GM19239 (cell line): ENCODE measurements at regions not wholly inside any gene's neighbourhood (a gene's known extent, or its start where the extent isn't known, plus 50 kb on each side); places are given as distances from the start of the nearest gene placed in this dataset.
A peak's percentile ranks its signal among the peaks of the same experiment; 100 is the strongest.
"Not testable (repeated sequence)": the region's sequence is repeated elsewhere in the genome, so short reads cannot be mapped to it uniquely, and the experiment has no call there.

ENCODE experiments used
- DNase-seq: peaks from one replicate; pipeline ENCODE4 v3.0.0; 2011; ENCODE audit warnings: low spot score; ENCODE audit not compliant: insufficient read length
- FAIRE-seq: peaks from 2 replicates; lab custom pipeline; 2011; peaks lifted over from hg19 to GRCh38; lab: Jason Lieb, UNC

DNA sequence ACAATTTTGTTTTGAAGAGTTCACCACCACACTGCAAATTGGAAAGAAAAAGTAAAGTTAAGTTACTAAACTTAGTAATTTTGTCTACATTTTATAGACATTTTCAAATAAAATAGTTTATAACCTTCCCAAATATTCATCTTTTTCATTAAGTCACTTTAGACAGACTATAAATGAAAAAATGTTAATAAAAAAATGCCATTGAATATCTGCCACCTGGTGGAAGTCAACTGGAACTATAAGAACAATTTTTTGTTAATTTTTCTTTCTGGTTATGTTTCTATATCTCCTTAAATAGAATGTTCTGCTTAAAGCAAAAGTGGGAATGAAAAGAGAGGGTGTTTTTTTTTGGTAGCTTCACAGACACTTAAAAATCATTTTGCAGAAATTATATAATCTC is 534.4 kb upstream of the PCDH10 start:
- no peak for FAIRE-seq
- DNase-seq: no peak

DNA sequence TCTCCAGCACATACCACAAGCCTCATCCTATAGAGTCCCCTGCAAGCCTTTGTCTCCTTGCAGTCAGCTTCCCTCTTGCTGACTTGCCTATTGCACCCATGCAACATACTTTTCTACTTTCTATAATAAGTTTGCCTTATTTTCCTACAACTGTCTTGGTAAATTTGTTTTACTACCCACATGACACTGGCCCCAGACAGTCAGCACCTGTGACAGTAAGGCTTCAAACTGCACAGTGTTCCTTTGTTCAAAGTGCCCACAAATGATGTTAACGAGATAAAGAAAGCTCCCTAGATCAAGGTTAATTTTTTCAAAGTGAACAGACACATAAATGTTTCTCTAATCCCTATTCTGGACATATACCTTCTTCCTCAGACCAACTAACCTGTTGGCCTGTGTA is 529.1 kb upstream of the PCDH10 start:
- FAIRE-seq: no peak
- DNase-seq: no peak

DNA sequence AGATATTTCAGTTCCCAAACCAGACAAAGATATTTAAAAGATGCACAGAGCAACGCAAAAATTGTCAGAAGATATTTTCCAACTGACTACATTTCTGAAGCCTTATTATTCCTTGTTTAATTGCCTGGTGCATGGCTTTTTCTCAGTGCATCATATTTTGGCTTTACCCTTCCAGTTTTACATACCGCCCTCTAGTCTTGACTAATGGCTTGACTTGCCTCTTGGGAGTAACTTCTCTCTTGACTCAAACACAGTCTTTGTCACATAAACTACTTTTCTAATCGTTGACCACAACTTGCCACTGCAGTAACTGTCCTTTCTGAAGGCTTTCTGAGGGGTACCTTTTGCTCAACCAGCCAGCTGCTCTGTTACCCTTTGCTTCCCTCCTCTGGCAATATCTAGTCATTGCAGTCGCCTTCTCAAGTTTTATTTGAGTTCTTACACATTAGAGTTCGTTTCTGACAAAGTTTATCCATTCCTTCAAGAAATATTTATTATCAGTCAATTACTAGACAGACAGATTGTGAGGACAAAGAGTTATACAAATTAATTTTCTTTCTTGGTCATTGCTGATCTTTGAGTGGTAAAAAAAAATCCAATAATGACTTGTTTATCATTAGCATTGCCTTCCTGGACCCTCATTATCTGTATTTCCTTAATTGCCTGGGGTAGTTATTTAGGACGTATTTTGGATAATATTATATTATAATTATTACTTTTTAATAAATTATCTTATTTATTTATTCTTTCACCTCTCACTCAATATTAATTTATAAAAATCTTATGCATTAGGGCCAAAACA is 506.9 kb upstream of the PCDH10 start:
- peak; percentile 33 for FAIRE-seq

DNA sequence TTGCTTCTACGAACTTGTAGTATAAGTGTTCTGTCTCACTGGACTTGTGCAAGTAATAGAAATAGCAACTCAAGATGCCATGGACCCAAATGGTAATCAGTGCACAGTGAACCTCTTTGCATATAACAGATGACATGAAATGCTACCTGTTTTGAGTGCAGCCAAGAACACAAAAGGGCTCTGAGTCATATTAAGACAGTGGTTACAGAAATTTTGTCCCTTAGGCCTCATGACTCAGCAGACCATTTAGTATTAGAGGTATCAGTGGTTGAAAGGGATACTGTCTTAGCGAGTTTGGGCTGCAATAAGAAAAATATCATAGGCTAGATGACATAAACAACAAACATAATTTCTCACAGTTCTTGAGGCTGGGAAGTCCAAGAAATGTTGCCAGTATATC is 502.9 kb upstream of the PCDH10 start:
- DNase-seq (no peak), FAIRE-seq (no peak)

More for the DNA sequence above, 506.9 kb upstream of the PCDH10 start:
- peak; percentile 13 for DNase-seq

DNA sequence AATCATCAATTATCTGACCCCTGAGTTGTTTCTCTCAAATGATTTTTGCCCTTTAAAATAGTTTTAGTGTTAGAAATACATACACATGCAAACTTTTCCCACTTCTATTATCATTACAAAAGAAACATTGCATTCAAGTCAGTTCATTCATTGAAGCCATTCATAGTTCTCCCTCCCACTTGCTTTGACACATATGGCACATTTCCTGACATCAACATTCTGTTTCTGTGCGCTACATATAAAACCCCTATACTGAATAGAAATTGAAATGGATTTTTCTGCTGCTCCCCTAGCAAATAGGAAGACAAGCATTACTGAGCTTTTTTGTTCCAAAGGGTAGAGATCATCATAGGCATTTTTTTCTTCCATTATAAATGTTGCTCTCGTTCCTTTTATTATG is 497.9 kb upstream of the PCDH10 start:
- FAIRE-seq: no peak
- DNase-seq: no peak

DNA sequence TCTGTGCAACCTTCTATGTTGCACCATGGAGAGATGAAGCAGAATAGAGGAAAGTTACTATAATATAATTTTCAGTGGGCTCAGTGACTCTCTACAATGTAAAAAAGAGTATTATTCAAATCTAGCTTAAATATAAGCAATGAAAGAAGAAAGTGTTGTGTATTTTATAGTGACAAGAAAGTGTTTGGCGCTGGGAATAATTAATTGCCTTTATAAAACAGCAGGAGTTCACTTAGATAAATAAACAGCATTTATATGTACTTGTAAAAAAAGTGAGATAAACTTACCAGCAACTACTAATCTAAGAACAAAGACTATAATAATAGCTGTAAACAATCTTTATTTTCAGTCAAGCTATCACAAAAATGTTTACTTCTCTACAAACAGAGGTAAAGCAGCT is 488.9 kb upstream of the PCDH10 start:
- DNase-seq (no peak), FAIRE-seq (no peak)

DNA sequence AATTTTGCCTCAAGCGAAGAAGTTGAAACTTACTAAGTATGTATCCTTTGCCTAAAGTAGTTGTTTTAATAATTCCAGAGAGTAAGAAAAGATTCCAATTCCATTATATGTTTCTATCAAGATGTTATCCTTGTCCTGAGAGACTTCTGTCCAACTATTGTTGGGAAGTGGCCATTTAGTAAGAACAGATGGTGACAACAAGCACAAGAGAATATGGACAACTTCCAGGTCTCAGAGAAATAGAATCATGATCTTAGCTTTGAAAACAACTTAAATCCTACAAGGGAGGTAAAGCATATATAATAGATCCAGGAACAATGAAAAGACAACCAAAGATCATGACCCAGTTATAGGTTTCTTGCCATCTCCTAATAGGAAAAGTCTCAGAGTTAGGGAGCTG is 486.6 kb upstream of the PCDH10 start:
- no peak for DNase-seq
- FAIRE-seq: no peak

DNA sequence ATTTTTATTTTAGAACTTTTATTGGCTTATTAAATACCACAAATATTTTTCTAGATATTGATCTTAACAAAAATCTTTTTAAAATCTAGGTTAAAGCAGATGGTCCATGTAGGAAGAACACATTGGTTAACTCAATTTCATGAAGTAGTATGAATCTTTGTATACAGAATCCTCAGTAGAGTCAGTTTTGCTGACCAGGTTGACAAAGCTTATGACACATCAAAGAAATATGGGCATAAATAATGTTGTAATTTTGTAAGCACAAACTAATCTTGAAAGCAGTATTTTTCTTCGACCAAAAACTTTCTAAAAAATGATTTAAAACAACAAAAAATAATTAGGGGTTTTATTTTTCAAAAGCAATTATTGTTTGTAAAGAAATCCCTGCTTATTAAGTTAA is 479.3 kb upstream of the PCDH10 start:
- FAIRE-seq (peak; percentile 35), DNase-seq (no peak)

DNA sequence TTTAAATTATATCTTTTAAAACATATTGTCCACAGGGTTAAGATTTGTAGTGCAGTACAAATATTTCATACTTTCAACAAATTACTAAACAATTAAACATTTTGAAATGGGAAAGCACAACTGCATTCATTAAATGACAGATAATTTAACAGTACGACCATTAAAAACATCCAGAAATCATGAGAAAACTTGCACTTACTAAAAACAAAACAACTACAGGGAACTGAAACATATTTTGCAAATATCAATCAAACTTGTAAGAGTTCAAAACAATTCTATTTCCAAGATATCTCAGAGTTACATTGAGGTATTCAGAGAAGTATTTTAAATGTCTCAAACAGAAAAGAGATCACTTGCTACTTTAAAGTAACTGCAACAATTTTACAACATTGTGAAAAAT is 478.5 kb upstream of the PCDH10 start:
- FAIRE-seq: no peak
- DNase-seq: no peak

DNA sequence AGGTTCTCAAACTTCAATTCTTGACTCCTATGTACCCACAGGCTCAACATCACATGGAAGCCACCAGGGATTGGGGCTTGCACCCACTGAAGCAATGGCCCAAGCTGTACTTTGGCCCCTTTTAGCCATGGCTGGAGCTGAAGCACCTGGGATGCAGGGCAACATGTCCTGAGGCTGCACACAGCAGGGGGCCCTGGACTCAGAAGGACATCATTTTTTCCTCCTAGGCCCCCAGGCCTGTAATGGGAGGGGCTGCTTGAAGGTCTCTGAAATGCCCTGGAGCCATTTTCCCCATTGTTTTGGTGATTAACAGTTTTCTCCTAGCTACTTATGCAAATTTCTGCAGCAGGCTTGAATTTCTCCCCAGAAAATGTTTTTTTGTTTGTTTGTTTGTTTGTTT is 465.1 kb upstream of the PCDH10 start:
- DNase-seq (no peak), FAIRE-seq (no peak)

- no peak for FAIRE-seq
These were observed 458.1 kb upstream of the PCDH10 start for GRCh38 chr4:132691026-132691425.

GRCh38 chr4:132691668-132692067 is 457.4 kb upstream of the PCDH10 start:
- no peak for DNase-seq
- no peak for FAIRE-seq

More at GRCh38 chr4:132691026-132691425, 458.1 kb upstream of the PCDH10 start:
- DNase-seq: no peak

DNA sequence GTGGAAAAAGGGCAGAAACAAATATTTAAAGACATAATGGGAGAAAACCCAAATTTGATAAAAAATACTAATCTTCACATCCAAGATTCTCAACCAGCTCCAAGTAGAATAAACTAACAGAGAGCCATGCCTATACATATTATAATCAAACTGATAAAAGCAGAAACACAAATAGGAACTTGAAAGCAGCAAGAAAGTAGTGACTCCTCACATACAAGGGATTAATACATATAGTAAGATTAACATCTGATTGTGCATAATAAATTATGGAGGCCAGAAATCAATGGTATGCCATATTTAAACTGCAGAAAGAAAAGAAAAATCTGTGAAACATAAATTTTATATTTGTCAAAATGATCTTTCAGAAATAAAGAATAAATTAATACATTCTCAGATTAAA is 454.3 kb upstream of the PCDH10 start:
- FAIRE-seq (no peak), DNase-seq (no peak)

GRCh38 chr4:132697505-132697904 is 451.6 kb upstream of the PCDH10 start:
- not testable (repeated sequence) for FAIRE-seq, DNase-seq

DNA sequence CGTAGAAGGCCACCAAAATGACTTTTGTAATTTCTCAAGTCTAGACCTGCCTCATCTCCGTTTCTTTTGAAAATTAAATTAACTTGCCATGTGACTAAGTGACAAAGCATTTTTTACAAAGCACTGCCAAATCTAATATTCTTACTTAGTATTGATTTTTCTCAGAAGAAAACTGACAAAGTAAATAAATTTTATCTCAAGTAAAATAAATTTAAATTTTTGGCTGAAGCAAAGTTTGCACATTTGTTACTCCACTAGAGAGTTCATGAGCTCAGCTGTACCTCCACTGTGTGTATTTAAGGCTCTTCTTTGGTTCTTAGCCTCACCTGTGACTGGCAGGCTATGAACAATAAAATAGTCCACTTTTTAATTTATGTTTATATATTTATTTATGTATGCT is 441.1 kb upstream of the PCDH10 start:
- FAIRE-seq (no peak), DNase-seq (no peak)

DNA sequence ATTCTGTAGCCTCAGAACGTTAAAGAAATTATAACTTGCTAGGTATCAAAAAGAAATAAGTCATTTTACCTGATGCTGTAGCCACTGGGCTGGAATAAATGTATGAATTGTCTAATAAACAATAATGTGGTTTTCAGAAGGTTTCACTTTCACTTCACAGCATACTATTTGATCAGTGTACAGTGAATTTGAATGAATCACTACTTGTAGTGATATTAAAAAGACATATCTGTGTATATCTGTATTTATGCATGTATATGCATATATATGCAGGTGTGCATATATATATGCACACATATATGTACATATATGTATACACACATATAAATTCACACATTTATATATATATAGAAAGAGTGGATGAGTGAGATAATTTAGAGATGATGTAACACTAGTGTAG is 440.0 kb upstream of the PCDH10 start:
- no peak for DNase-seq

GRCh38 chr4:132710971-132711370 is 438.1 kb upstream of the PCDH10 start:
- FAIRE-seq: no peak
- no peak for DNase-seq

More for the DNA sequence above, 440.0 kb upstream of the PCDH10 start:
- FAIRE-seq: no peak

DNA sequence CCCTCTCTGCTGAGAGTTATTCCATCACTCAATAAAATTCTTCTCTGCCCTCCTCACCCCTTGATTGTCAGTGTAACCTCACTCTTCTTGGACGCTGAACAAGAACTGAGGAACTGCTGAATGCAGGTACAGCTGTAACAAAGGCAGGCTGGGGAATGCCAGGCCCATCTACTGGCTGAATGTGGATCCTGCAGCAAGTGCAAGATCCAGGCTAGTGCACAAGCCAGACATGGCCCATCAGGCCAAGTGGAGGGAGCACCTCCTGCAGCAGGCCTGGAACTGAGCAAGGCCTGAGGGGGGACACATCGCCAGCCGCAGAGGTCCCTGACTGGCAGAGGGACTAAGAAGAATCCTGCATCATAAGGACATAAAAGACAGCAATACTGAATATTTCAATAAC is 411.8 kb upstream of the PCDH10 start:
- no peak for DNase-seq
- no peak for FAIRE-seq

DNA sequence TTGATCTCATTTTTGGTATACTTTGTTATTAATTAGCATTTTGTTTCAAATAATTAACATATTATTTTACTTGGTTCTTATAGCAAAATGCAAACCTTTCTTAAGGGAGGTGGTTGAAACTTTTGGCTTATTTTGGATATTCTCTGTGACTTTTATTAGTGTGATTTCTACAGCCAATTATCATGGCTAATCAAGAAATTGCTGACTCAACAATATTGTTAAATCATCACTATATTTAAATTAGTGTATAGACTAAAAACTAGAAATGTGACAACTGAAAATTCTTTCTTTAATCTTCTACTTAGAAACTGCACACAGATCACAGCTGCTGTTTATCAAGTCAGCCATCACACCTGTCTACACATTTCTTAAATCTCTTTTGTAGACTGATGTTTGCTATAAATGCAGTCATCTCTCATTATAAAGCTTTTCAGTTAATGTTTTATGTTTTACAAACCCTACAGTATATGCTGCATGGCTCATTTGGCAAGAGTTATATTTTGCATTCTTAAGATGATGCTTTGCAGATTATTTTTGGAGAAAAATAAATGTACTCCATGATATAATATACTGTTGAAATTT is 389.8 kb upstream of the PCDH10 start:
- FAIRE-seq: no peak
- DNase-seq: no peak

- no peak for DNase-seq
- FAIRE-seq: no peak
These were observed 385.6 kb upstream of the PCDH10 start for GRCh38 chr4:132763465-132763864.

- FAIRE-seq: no peak
- DNase-seq: no peak
These were observed 381.2 kb upstream of the PCDH10 start for GRCh38 chr4:132767901-132768300.

DNA sequence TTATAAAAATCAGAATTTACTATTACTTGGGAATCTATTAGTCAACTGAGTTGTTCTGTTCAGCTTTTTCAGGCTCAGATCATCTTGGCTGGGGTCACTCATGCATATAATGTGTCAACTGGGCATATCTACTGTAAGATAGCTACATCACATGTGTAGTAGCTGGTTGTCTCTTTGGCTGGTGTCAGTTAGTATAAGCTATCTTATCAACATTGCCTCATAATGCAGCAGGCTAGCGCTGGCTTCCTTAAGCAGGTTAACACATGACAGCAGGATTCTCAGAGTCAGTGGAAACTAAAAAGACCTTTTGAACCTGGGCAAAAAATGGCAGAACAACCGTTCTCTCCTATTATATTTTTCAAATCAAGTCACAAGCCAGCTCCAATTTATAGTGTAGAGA is 378.3 kb upstream of the PCDH10 start:
- FAIRE-seq (no peak), DNase-seq (no peak)
